ENCODE measurements at regions not wholly inside any gene's neighbourhood (a gene's known extent, or its start where the extent isn't known, plus 50 kb on each side); places are given as distances from the start of the nearest gene placed in this dataset.

- TF ChIP-seq EZH2phosphoT487 (IDR thresholded peaks at IDR 0.05; ENCODE audit: low read length) (no peak), EZH2 (optimal IDR thresholded peaks at IDR 0.05; ENCODE audit: low read depth, low read length) (no peak), CTCF (IDR thresholded peaks at IDR 0.05; ENCODE audit: low read length) (no peak)
These were observed 267.5 kb upstream of the ITGA1 start for GRCh38 chr5:52520171-52520570.

GRCh38 chr5:52521236-52521635, 266.5 kb upstream of the ITGA1 start:
- H3K4me1 ChIP-seq (ENCODE audit: low read length): peaks cover 8% of the 10 kb centered on the region; the same call in 1 of the 2 replicates
- H4K20me1 ChIP-seq (ENCODE audit: insufficient read depth, low read length): no peaks in the 10 kb centered on the region
- no peaks in the 10 kb centered on the region for H3K79me2 ChIP-seq (ENCODE audit: low read length)
- H3K27me3 ChIP-seq (replicated peaks; ENCODE audit: insufficient read depth, low read length): no peaks in the 10 kb centered on the region
- no peak overlapping the region for H2AFZ ChIP-seq (ENCODE audit: low read length)
- H3K9ac ChIP-seq (ENCODE audit: low read length): no peak overlapping the region
- no peak overlapping the region for H3K27ac ChIP-seq (ENCODE audit: low read length)
- no peak for DNase-seq
- no peak for TF ChIP-seq EZH2phosphoT487 (IDR thresholded peaks at IDR 0.05; ENCODE audit: low read length)
- TF ChIP-seq EZH2 (optimal IDR thresholded peaks at IDR 0.05; ENCODE audit: low read depth, low read length): no peak
- TF ChIP-seq CTCF (IDR thresholded peaks at IDR 0.05; ENCODE audit: low read length): no peak
- no peaks in the 10 kb centered on the region for H3F3A ChIP-seq (ENCODE audit: insufficient read depth, low read length)
- H3K4me3 ChIP-seq (ENCODE audit: low read length): no peak overlapping the region
- H3K36me3 ChIP-seq (replicated peaks; ENCODE audit: insufficient read depth, low read length): no peaks in the 10 kb centered on the region
- no peaks in the 10 kb centered on the region for H3K9me3 ChIP-seq (replicated peaks; ENCODE audit: insufficient read depth, low read length)
- no peaks in the 10 kb centered on the region for H3K9me2 ChIP-seq (replicated peaks; ENCODE audit: insufficient read depth, low read length)
- H3K4me2 ChIP-seq (ENCODE audit: low read depth, low read length): no peak overlapping the region

More at GRCh38 chr5:52520171-52520570, 267.5 kb upstream of the ITGA1 start:
- Histone ChIP-seq H3K27ac (ENCODE audit: low read length) (no peak overlapping the region), H3K27me3 (replicated peaks; ENCODE audit: insufficient read depth, low read length) (no peaks in the 10 kb centered on the region), H3K36me3 (replicated peaks; ENCODE audit: insufficient read depth, low read length) (no peaks in the 10 kb centered on the region), H4K20me1 (ENCODE audit: insufficient read depth, low read length) (no peaks in the 10 kb centered on the region), H3K4me2 (ENCODE audit: low read depth, low read length) (peak overlapping the region; percentile 28), H3K4me1 (ENCODE audit: low read length) (peaks cover 8% of the 10 kb centered on the region; the same call in 1 of the 2 replicates), H3K9ac (ENCODE audit: low read length) (no peak overlapping the region), H3K9me2 (replicated peaks; ENCODE audit: insufficient read depth, low read length) (no peaks in the 10 kb centered on the region), H3K4me3 (ENCODE audit: low read length) (no peak overlapping the region), H3K9me3 (replicated peaks; ENCODE audit: insufficient read depth, low read length) (no peaks in the 10 kb centered on the region), H3K79me2 (ENCODE audit: low read length) (no peaks in the 10 kb centered on the region), H2AFZ (ENCODE audit: low read length) (no peak overlapping the region), H3F3A (ENCODE audit: insufficient read depth, low read length) (no peaks in the 10 kb centered on the region)
- peak; percentile 69 for DNase-seq

GRCh38 chr5:52523701-52524100, 264.0 kb upstream of the ITGA1 start:
- Histone ChIP-seq H3K9me3 (replicated peaks; ENCODE audit: insufficient read depth, low read length) (no peaks in the 10 kb centered on the region), H3F3A (ENCODE audit: insufficient read depth, low read length) (no peaks in the 10 kb centered on the region), H3K4me2 (ENCODE audit: low read depth, low read length) (no peak overlapping the region), H3K36me3 (replicated peaks; ENCODE audit: insufficient read depth, low read length) (no peaks in the 10 kb centered on the region), H3K9ac (ENCODE audit: low read length) (no peak overlapping the region), H2AFZ (ENCODE audit: low read length) (no peak overlapping the region), H4K20me1 (ENCODE audit: insufficient read depth, low read length) (no peaks in the 10 kb centered on the region), H3K27ac (ENCODE audit: low read length) (no peak overlapping the region), H3K4me1 (ENCODE audit: low read length) (peaks cover 8% of the 10 kb centered on the region; the same call in 1 of the 2 replicates), H3K79me2 (ENCODE audit: low read length) (no peaks in the 10 kb centered on the region), H3K9me2 (replicated peaks; ENCODE audit: insufficient read depth, low read length) (no peaks in the 10 kb centered on the region), H3K27me3 (replicated peaks; ENCODE audit: insufficient read depth, low read length) (no peaks in the 10 kb centered on the region), H3K4me3 (ENCODE audit: low read length) (no peak overlapping the region)
- no peak for DNase-seq
- no peak for TF ChIP-seq EZH2 (optimal IDR thresholded peaks at IDR 0.05; ENCODE audit: low read depth, low read length)
- TF ChIP-seq CTCF (IDR thresholded peaks at IDR 0.05; ENCODE audit: low read length): no peak
- TF ChIP-seq EZH2phosphoT487 (IDR thresholded peaks at IDR 0.05; ENCODE audit: low read length): no peak
